EH (cell line): ENCODE measurements at regions not wholly inside any gene's neighbourhood (a gene's known extent, or its start where the extent isn't known, plus 50 kb on each side); places are given as distances from the start of the nearest gene placed in this dataset.

Experiments used
- DNase-seq: peaks from one replicate; pipeline ENCODE4 v3.0.0-alpha.2; 2015; ENCODE audit warnings: low read depth

- no peak for DNase-seq
Observed at GRCh38 chr16:9469512-9469911, 378.1 kb downstream of the HAPSTR1 start.

GRCh38 chr16:9476744-9477143 is 385.3 kb downstream of the HAPSTR1 start:
- DNase-seq, result no peak

DNA sequence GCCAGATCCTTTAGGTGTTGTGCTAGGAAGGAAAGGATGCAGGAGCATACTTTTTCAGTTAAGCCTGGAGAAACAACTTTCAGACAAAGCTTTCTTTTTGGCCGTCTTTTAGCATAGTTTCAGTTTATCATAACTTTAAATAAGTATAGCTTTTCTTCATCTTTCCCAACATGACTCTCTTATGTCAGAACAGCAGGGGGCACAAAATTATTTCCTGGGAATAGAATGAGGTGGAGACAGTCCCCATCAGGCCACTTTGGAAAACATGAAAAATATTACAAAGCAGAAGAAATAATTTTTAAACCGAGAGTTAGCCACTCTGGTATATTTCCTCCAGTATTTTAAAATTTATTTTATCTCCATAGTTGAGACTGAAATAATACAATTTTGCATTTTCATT is 387.6 kb downstream of the HAPSTR1 start:
- DNase-seq, result no peak

DNA sequence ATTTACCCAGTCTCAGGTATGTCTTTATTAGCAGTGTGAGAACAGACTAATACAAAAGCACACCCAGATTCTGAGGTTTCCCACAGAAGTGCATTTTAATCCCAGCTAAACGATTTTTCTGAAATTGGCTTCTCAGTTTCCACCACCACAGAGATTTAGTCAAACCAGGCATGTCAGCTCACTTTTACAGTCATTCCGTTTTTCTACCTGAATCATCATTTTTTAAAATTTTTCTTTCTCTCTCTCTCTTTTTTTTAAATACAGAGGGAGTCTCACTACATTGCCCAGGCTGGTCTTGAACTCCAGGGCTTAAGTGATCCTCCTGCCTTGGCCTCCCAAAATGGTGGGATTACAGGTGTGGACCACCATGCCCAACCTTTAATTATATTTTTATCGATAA is 389.1 kb downstream of the HAPSTR1 start:
- no peak for DNase-seq

DNA sequence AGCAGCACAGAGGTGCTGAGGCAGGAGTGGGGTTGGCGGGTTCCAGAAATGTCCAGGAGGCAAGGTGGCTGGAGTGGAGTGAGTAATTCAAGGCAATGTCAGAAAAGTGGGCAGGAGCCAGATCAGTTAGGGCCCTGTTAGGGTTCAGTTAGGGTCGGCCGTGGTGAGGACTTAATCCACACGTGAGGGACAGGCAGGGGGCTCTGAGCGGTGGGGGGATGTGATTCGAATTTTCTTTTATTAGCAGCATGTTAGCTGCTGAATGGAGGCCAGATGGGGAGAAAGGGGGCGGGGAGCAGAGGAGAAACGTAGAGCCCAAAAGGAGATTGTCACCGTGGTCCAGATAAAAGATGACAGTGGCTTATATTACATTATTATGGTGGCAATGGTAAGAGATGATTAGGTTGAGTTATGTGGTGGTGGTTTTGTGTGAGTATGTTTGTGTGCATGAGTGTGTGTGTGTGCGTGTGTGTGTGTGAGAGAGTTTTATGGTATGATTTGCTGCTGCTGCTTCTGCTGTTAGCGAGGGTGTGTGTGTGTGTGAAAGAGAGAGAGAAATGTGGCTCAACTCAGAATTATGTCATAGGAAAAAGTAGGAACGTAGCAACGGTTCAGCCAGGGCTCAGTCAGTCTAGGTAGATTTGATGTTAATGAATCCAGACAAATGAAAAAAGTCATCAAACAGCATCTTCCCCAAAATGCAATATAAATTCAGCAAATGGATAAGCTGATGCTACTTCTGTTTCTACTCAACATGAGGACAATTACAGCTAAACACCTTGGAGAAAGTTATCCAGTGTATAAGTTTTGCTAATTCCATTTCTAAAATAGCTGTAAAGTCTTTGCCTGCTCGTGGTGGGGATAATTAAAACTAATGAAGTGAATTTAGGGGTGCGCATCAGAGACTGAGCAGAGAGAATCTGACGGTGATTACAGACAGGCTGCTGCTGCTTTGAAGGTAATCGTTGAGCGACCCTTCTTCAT is 390.6 kb downstream of the HAPSTR1 start:
- no peak for DNase-seq

DNA sequence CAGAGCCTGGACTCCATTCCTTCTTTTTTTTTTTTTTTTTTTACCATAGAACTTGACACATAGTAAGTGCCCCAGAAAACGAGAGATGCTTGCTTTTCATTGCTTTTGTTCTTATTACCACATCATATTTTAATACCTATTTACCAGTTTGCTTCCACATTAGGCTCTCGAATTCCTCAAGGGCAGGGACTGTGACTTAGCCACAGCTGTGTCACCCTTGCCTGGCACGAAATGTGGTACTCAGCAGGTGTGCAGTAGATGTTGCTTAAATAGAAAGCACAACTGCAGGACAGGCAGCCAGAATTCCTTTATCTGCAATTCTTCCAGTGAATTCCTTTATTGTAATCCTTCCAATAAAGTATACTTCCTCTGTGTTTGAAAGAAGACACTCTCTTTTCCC is 393.0 kb downstream of the HAPSTR1 start:
- no peak for DNase-seq

DNA sequence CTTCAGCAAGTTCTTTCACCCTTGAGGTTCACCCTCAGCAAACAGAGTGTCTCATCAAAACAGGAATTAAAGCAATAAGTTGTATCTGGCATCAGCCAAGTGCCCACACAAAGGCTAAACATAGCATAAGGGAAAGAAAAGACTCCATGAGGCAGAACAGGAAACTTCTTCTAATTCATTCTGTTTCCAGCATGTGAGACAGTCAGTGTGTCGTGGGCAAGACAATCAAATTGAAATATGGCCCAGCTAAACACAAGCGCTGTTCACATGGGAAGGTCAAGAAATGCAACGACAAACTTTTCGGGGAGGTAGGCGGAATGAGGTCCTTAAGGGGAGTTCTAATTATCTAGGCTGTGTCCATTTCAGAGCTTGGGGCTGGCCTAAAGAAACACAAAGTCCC is 393.4 kb downstream of the HAPSTR1 start:
- no peak for DNase-seq

GRCh38 chr16:9489835-9490467 is 398.5 kb downstream of the HAPSTR1 start:
- DNase-seq, result no peak

GRCh38 chr16:9495824-9496223 is 404.4 kb downstream of the HAPSTR1 start:
- no peak for DNase-seq

GRCh38 chr16:9497750-9498149 is 406.3 kb downstream of the HAPSTR1 start:
- no peak for DNase-seq

GRCh38 chr16:9499941-9500593 is 408.6 kb downstream of the HAPSTR1 start:
- DNase-seq, result no peak

GRCh38 chr16:9500872-9501271 is 409.4 kb downstream of the HAPSTR1 start:
- no peak for DNase-seq

DNA sequence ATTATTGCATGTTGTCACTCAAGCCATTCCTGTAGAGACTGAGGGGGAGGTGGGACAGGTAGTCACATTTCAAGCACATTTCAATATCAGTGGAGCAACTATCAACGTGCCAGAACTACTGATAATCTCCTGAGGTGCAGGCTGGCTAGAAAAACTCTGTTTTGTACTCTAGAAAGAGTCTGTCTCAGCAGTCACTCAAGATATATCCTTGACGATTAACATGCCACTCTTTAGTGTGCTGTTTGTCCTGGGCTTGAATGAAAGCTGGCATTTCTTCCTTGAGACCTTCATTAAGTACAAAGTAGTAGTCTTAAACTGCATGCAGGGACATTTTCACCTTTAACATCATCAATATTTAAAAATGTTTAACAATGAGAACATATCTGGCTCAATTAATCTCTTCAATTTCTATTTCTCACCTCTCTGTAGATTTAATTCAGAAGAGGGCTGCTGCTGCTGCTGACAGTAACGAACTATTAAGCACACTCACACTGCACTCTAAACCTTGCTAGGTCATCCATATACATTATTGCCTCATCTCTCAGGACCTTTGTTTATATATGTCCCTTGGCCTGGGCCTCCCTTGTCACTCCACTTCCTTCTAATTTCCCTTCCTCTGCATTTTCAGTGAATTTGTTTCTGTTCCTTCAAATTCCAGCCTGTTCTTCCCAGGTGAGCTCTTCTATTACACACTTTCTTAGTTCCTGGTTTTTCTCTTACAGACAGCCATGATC is 412.0 kb downstream of the HAPSTR1 start:
- no peak for DNase-seq

DNA sequence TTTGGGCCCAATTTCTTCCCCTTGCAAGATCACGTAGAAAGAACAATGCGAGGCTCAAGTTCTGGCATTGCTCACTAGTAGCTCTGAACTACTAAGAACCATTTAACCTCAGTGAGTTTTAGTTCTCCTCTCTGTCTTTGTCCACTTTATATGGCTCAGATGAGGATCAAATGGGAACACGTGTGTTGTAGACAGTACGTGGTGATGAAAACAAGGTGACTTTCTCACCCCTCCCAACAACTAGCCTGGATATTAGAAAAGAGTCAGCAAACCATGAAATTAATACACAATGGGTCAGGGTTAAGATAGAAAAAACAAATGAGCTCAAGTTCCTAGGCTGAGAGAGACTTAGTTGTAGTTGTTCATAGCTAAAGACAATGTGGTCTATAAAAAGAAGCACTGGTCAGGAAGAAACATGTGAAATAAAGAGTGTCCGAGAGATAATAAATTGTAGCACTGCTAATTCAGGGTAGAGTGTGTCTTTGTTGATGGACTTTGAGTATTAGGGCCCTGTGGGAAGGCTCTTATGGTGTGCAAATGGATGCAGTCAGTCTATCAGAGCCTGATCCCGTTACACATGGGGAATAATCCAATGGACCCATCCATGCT is 417.0 kb downstream of the HAPSTR1 start:
- no peak for DNase-seq

DNA sequence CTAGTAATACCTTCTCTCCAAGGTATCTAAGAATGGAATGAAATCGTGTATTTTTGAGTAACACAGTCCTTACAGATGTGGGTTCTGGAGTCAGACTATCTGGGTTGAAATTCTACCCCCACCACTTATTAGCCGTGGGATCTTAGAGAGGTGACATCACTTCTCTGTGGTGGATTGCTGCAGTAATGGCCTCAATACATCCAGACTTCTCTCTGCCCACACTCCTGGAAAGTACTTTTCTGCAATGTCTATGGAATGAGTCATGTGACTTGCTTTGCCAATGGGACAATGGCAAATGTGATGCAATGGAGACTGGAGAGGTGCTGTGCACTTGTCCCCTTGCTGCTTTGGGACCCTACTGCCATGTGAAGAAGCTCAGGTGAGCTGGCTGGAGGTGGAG is 418.2 kb downstream of the HAPSTR1 start:
- DNase-seq, result no peak

DNA sequence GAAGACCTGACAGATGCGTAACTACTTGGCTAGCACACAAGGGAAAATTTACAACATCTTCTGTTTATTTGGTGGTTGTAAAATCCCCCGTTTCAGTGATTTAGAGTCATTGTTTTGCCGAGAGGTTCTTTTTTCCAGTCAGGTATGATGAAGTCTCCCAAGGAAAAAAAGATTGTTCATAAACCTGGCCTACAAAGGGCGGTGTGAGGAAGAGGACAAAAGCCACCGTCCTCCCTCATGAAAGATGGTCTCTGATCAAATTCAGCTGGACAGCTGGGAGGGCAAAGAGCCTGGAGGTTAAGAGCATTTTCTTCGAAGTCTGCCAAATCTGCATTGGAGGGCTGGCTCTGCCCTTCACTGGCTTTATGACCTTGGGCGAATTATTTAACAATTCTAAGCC is 419.9 kb downstream of the HAPSTR1 start:
- no peak for DNase-seq

DNA sequence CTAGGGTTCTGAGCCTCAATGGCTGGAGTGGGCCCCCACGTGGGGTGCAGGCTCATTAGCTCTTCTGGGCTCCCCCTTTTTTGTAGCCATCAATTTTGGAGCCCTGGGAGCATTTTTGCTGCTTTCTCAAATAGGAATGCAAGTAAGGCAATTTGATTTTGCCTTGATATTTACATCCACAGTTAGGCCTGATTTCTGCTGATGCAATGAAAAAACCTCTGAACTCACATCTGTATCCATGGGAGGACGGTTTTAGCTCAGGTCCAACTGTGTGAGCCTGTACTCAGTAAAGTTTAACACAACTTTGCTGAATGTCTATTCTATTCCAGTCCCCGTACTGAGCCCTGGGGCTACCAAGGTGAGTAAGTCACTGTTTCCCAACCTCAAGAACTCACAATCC is 425.0 kb downstream of the HAPSTR1 start:
- DNase-seq, result no peak

GRCh38 chr16:9518051-9518450 is 426.6 kb downstream of the HAPSTR1 start:
- DNase-seq, result no peak

- no peak for DNase-seq
Observed at GRCh38 chr16:9518581-9518980, 427.1 kb downstream of the HAPSTR1 start.

DNA sequence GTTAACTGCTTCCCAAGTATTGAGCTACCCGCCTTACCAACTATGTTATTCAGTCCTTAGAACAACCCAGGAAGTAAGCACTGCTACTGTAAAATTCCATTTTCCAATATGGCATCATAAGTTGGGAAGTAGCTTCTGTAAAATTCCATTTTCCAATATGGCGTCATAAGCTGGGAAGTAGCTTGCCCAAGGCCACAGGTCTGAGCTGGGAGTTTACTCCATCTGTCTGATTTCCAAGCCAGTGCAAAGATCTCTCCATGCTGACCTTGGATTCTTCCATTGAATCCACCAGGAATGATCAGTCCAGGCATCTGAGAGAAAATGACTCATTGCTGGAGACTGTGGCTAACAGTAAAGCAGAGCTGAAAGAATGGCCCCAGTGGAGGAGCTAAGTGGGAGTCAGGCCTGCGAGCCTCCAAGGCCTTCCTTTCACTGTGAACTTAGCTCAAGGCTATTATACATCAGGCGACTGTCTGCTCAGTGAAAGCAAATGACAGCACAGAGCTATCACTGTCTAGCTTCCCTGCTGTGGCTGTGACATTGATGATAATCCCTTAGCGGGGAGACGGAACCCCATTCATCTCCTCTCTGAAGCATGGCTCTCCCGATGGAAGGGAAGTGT is 430.4 kb downstream of the HAPSTR1 start:
- DNase-seq, result no peak

DNA sequence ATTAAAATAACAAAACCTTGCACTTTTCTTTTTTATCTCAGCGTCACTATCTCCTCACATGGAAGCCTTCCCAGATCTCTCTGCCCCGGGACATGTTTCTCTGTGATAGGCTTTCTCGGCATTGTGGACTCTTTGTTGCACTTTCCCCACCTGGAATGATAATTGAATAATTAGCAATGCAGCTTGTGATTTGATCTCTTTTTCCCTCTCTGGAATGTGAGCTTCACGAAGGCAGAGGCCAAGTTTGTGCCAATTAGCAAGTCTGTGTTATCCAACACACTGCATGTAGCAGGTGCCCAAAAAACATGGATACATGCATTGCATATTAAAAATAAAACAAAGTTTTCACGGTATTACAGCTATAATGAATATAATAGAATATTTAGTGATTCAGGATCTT is 431.2 kb downstream of the HAPSTR1 start:
- no peak for DNase-seq
